ENCODE measurements at regions not wholly inside any gene's neighbourhood (a gene's known extent, or its start where the extent isn't known, plus 50 kb on each side); places are given as distances from the start of the nearest gene placed in this dataset.

GRCh38 chr14:58966997-58967396, 221.5 kb upstream of the DAAM1 start:
- no peak for DNase-seq

More at GRCh38 chr14:58966997-58967396, 221.5 kb upstream of the DAAM1 start:
- Histone ChIP-seq H4K91ac (ENCODE audit: insufficient read length, low read depth, low read length) (no peak overlapping the region), H3K27me3 (ENCODE audit: insufficient read depth, low read length) (no peaks in the 10 kb centered on the region), H4K20me1 (ENCODE audit: control insufficient read depth, insufficient read depth, insufficient read length) (no peaks in the 10 kb centered on the region), H2BK20ac (ENCODE audit: low read depth, low read length, poor library complexity, severe bottlenecking) (no peak overlapping the region), H3K18ac (ENCODE audit: insufficient read length, low read depth, low read length) (no peak overlapping the region), H3K4me2 (ENCODE audit: insufficient read depth, insufficient read length, low read length) (no peak overlapping the region), H4K8ac (replicated peaks; ENCODE audit: insufficient read length, low read depth, low read length) (no peak overlapping the region), H3K56ac (ENCODE audit: insufficient read length, low read depth, low read length) (no peak overlapping the region), H3K79me1 (ENCODE audit: insufficient read depth, low read depth, low read length, poor library complexity, severe bottlenecking) (no peaks in the 10 kb centered on the region), H3K14ac (ENCODE audit: insufficient read depth, low read length) (no peak overlapping the region), H3K9me3 (ENCODE audit: control insufficient read depth, low read depth, low read length) (no peaks in the 10 kb centered on the region), H3K4me1 (ENCODE audit: insufficient read depth, low read length) (peaks cover 6% of the 10 kb centered on the region), H3K23me2 (ENCODE audit: insufficient read length, low read depth, low read length, poor library complexity, severe bottlenecking) (no peaks in the 10 kb centered on the region), H3K79me2 (ENCODE audit: insufficient read depth, low read length) (no peaks in the 10 kb centered on the region), H3K4ac (ENCODE audit: low read depth, low read length) (no peak overlapping the region), H3K27ac (ENCODE audit: insufficient read length, low read depth, low read length) (no peak overlapping the region), H2AK5ac (ENCODE audit: insufficient read length, low read length) (no peak overlapping the region), H2AFZ (ENCODE audit: low read length) (no peak overlapping the region), H2BK15ac (ENCODE audit: low read depth, low read length) (no peak overlapping the region), H3T11ph (ENCODE audit: low read length) (no peak overlapping the region), H2BK5ac (ENCODE audit: insufficient read length, low read length) (no peak overlapping the region), H3K9ac (ENCODE audit: extremely low read depth, insufficient read length, low read length) (no peak overlapping the region), H3K23ac (ENCODE audit: insufficient read length, low read depth, low read length) (no peak overlapping the region), H2BK12ac (ENCODE audit: insufficient read length, low read depth, low read length) (no peak overlapping the region), H2BK120ac (ENCODE audit: low read depth, low read length, poor library complexity, severe bottlenecking) (no peak overlapping the region), H4K5ac (ENCODE audit: insufficient read length, low read depth, low read length) (no peak overlapping the region)
- H3K4me3 Mint-ChIP-seq, result no peak overlapping the region
- H3K4me1 Mint-ChIP-seq, result peaks cover 8 to 10% of the 10 kb centered on the region in 2 experiments
- no CpG with 5 or more reads among the region's 4 CpGs for WGBS (ENCODE audit: extremely low coverage, insufficient read length, low lambda C conversion rate)
- no peaks in the 10 kb centered on the region for H3K9me3 Mint-ChIP-seq
- TF ChIP-seq, protein P1, sequence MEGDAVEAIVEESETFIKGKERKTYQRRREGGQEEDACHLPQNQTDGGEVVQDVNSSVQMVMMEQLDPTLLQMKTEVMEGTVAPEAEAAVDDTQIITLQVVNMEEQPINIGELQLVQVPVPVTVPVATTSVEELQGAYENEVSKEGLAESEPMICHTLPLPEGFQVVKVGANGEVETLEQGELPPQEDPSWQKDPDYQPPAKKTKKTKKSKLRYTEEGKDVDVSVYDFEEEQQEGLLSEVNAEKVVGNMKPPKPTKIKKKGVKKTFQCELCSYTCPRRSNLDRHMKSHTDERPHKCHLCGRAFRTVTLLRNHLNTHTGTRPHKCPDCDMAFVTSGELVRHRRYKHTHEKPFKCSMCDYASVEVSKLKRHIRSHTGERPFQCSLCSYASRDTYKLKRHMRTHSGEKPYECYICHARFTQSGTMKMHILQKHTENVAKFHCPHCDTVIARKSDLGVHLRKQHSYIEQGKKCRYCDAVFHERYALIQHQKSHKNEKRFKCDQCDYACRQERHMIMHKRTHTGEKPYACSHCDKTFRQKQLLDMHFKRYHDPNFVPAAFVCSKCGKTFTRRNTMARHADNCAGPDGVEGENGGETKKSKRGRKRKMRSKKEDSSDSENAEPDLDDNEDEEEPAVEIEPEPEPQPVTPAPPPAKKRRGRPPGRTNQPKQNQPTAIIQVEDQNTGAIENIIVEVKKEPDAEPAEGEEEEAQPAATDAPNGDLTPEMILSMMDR (conservative IDR thresholded peaks at IDR 0.05), result no peak
- no peak overlapping the region for H3K27ac Mint-ChIP-seq
- no peaks in the 10 kb centered on the region for H3K27me3 Mint-ChIP-seq (ENCODE audit: low read depth)
- no peaks in the 10 kb centered on the region for H3K36me3 Mint-ChIP-seq (ENCODE audit: insufficient read depth in 1 of 3, low read depth in 3 of 3)
